ENCODE measurements at regions not wholly inside any gene's neighbourhood (a gene's known extent, or its start where the extent isn't known, plus 50 kb on each side); places are given as distances from the start of the nearest gene placed in this dataset.

DNA sequence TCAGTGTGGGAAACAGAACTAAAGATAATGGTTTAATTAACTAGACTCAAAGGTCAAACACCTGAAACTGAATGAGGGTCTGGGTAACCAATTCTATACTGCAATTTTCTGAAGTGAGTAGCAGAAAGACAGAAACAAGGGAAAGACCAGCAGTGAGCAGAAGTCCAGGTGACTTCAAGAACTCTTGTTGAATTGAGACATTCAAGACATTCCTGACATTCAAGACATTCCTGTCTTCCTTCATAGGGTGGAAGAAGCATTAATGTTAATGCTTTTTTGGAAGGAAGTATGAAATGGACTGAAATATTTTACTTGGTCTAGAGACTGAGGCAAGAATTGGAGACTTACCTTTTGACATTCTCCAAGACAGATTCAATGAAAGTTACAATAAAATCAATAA lies 529.9 kb upstream of the MMS22L start:
- DNase-seq (ENCODE audit: low read depth, low spot score), result no peak

DNA sequence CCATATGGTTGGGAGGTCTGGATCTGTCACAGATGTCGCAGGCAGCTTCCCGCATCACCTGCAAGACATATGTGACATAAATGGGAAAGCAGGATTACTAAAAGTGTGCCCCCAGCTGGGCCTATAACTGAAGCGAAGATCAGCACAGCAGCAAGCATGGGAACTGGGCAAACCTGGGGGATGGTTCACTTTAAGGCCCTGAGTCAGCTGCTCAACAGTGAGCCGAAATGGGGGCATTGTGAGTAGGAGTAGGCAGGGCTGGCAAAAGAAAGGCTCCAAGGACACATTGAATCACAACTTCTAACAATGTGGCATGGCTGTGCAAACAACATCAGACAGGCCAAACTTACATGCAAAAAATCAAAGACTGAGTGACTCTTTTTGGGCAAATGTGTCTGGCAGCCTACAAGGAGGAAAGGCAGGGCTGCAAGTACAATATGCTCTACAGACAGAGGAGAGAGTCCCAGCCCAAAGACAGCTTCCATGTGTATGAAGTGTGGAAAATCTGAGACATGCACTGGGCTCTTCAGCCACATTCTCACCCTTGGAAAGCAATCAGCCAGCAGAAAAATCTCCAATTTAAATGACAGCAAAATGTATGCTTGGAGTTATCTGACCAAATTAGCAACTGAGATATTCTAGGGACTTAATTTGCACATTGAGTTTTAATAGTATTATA lies 531.0 kb upstream of the MMS22L start:
- DNase-seq (ENCODE audit: low read depth, low spot score), result no peak

DNA sequence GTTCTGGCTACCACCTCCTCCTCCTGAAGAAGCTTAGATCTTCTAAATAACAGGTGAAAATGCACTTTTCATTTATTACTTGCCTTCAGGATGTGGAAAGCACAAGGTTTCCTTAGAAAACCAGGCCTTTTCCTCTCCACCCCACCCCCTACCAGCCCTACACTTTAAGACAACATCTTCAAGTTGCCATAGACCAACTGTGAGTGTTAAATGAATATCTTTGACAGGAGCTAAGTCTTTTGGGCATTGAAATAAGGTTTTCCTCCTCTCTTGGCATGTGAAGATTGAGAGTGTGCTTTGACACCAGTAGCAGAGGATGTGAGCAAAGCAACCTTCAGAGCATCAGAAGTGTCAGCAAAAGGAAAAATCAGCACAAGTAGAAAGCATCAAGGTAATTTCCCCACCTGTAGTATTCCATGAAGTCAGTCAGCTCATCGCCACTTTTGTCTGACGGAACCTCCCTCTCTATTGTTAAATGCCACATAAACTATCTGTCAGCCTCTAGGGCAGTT lies 532.3 kb upstream of the MMS22L start:
- DNase-seq (ENCODE audit: low read depth, low spot score), result no peak

DNA sequence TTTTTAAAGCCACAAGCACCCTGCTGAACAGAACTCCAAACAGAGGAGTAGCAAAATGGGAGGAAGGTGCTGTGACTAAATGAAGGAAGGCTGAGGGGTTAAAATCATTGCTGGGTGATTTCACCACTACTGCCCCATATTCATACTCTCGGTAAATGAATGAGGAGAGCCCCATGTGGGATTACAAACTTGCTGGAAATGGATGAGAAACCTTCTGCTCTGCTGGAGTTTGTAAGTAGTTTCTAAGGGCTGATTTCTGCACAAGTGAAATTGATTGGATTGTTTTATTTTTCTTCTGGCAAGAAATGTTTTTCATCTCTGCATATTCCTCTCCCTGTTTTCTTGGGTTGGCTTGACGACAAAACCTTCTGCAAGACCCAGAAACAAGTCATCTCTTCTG lies 533.5 kb upstream of the MMS22L start:
- DNase-seq (ENCODE audit: low read depth, low spot score), result no peak

DNA sequence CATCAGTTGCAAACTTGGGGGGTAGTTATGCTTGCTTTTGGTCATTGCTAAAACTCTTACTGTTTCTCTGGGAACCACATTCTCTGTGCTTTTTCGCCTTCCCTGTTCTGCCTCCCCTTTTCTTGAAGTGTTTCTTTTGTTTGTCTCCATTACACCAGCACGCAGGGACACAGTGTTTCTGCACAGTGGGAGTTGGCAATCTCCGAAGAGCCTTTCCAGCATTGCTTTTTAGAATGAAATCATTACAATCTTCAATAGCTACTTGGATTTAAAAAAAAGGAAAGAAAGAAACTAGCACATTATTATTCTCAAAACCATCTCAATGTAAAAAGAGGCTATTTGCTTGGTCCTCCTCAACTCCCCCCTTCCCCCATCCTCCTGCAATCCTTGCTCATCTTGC lies 536.7 kb upstream of the MMS22L start:
- no peak for DNase-seq (ENCODE audit: low read depth, low spot score)

DNA sequence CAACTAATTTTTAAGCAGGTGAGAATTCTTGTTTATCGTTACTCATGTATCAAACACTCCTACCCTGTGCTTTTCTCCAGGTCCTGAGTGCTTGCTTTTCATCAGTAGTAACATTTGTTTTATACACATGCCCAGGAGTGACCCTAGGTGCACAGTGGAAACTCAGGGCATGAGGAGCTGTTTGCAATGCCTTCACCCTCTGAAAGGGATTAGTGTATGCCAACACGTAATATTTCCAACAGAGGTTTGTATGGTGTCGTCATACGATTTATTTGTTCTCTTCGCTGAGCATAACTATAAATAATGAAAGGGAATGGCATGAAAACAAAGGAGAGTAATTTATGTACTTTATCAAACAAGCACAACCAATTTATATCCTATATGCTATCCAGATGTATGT lies 537.4 kb upstream of the MMS22L start:
- no peak for DNase-seq (ENCODE audit: low read depth, low spot score)

DNA sequence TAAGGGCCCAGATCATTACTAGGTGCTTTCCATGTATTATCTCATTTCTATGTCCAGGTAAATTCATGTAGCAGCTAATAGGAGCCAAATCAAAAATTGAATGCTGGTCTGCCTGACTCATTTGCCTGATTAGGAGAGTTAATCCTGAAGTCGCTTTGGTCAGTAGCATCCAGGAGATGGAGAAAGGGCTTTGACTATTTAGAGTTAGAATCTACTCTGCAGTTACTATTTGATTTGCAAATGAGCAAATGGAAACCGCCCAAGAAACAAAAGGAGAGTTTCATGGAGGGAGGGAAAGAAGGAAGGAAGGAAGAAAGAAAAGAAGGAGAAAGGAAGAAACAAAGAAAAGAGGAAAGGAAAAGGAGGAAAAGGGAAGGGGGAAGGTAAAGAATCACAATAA lies 539.6 kb upstream of the MMS22L start:
- DNase-seq (ENCODE audit: low read depth, low spot score), result no peak

DNA sequence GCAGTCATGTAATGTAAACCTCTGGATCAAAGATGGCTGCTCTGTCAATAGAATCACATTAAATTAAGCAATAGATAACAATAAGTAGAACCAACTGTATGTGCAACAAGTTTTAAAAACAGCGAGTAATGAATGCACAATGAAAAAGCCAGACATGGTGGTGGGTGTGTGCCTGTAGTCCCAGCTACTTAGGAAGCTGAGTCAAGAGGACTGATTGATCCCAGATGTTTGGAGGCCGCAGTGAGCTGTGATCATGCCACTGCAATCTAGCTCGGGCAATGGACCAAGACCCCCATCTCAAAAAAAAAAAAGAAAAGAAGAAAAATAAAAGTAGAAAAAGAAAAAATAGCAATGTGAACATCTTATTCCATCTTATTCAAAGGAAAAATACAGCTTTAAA lies 558.7 kb upstream of the MMS22L start:
- DNase-seq (ENCODE audit: low read depth, low spot score), result no peak

DNA sequence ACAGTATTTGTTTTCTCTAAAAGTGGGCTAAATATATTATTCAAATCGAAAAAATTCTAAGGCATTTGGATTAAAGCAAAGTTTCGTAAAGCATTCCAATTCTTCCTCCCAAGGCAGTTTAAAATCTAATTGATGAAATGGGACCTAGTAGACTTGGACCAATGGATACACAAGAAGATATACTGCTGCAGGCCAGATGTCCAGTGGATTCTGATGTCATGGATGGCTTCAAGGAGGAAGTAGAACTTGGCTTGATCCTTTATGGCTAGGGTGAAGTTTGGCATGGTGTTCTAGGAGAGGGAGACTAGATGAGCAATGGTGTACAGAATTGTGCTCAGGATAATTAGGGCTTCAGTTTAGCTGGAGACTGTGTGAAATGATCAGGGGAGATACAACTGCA lies 559.5 kb upstream of the MMS22L start:
- DNase-seq (ENCODE audit: low read depth, low spot score), result no peak

DNA sequence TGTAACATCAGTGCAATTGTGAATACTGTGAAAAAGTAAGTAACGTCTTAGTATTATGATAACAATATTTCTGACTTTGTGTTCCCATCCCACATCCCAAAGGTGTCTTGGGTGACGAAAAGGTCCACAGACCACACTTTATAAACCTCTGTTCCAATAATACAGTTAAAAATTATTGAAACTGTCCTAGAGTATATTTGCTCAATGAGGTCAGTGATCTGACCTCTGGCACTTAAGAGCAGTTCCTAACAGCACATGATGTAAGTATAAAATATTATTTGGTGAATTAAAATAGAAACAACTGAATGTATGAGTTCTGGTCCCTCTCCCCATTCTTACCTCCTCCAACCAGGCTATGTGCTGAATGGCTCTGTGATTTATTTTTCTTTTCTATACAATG lies 566.4 kb upstream of the MMS22L start:
- no peak for DNase-seq (ENCODE audit: low read depth, low spot score)

DNA sequence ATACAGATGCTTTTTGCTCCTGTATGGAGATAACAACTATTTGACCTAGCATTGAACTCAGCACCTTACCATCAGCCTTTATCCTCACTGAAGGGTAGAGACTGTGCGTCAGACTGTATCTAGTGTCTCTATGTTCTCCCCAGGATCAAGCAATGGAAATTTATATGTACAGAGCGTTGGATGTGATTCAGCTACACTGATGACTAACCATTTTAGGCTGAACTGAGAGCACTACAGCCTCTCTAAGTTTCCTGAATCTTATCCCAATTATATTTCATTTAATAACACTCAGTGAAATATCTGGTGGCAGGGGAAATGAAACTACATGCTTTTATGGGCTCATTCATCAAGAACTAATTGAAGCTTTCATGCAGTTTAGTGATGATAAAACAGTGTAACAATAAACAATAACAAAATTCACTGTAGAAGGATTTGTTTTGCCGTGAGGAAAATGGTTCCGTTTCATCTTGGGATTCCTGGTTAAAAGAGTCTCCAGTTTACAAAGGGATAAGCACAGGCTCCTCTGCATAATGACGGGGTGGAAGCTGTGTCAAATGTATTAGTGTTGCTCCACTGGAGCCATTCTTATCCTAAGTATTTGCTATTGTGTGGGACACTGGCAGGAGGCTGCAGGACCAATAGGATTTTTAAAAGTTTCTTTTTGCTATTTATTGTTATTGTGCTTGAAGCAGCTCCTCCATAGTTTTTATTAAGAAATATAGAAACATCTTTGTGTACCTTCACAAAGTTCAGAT lies 567.6 kb upstream of the MMS22L start:
- no peak for DNase-seq (ENCODE audit: low read depth, low spot score)

DNA sequence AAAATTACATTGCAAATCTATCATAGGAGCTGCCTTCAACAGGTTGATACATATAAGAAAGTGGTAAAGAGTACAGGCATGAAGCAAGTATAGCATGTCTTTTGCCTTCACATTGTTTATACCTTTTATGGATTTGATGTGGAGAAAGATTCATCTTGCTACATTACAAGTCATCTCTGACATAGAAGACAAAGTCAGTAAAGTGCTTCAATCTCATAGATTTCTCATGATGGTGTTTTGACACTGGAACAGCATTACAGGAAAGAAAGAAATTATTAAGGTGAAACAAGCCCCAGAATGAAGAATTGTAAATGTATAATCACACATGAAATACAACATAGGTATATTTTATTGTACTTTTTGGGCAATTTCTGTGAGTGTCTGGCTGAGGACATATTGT lies 580.7 kb upstream of the MMS22L start:
- no peak for DNase-seq (ENCODE audit: low read depth, low spot score)

DNA sequence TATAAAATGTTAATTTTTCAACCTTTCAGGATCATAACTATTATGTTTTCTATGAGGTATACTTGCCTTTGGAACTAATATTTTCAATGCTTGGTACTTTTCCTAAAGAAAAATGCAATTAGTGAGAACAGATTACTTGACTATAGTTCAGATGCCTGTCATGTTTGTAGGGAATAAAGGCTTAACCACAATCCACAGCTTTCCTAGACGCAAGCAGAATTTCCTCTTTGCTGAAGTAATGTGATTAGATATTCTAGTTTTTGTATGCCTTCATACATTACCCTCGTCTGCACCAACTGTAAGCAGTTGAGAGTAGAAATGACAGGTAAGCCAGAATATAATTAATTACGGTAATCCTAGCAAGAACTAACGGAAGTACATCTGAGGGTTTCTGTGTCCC lies 581.4 kb upstream of the MMS22L start:
- DNase-seq (ENCODE audit: low read depth, low spot score), result no peak

DNA sequence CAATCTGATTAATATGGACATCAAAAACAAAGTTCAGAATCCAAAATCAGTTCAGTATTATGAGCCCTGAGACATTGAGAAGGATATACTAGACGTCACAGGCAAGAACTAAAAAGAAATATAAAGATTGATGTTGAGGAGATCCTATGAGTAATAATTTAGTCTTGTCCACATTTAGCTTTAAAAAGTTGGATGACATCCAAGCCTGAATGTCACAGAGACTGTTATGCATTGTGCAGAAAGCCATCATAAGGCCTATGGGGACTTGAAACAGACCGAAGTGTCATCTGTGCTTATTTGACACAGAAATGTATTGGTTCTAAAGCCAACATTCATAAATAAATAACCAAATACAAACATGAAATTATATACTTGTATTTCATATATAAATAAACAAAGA lies 581.8 kb upstream of the MMS22L start:
- DNase-seq (ENCODE audit: low read depth, low spot score), result no peak

DNA sequence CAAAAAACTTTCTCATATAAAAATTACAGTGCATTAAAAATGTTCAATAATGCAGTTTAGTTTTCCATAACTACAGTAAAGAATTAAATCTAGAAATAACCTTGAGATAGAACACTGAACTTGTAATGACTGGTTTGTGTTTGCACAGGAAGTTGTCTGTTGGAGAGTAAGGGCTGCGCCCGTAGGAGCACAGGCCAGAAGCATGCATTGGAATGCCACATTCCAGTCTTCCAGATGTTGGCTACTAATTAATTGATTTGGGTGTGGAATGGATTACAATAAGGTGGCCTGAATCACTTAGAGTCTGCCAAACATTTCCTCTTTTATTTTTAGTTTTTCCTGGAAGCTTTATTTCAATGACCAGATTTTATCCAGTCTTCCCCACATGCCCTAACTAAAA lies 582.6 kb upstream of the MMS22L start:
- no peak for DNase-seq (ENCODE audit: low read depth, low spot score)

DNA sequence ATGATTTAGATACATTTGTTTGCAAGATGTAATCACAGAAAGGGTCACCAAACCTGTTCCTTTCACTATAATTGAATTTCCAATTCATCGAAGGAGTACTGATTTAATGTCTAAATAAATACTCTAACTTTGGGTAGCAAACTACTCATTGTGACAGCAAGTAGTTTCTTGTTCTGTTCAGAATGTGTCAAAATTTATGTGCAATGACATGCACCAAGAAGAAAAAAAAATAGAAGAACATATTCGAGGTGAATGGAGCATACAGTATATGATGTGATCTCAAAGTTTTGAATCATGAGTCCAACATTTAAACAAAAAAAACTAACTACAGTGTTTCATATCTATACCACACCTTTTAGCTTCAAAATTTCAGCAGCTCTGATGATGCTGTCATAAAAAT lies 583.6 kb upstream of the MMS22L start:
- no peak for DNase-seq (ENCODE audit: low read depth, low spot score)

DNA sequence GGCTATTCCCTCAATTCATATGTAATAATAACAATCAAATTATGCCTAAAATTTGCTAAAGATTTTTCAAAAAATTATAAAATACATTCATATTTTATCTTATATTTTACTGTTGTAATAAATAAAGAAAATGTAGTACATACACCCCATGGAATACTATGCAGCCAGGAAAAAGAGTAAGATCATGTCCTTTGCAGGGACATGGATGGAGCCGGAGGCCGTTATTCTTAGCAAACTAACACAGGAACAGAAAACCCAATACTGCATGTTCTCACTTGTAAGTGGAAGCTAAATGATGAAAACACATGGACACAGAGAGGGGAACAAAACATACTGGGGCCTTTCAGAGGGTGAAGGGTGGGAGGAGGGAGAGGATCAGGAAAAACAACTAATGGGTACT lies 584.2 kb upstream of the MMS22L start:
- no peak for DNase-seq (ENCODE audit: low read depth, low spot score)

DNA sequence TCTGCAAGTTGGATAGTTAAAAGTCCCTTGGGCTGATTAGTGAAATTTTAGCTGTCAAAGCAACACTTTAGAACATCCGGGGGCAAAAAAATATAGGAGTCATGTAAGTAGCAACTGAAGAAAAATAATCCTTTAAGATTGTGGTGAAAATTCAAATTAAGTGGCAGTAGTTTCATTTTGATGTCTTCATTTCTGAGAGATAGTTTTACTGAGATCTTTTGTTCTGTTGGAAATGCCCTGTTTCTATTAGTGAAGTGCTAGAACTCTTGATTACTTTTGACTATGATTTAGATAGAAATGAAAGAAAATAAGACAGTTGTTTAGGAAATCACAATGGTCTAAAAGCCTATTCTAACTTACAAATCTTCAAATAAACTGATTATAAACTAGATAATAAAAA lies 587.3 kb upstream of the MMS22L start:
- no peak for DNase-seq (ENCODE audit: low read depth, low spot score)

DNA sequence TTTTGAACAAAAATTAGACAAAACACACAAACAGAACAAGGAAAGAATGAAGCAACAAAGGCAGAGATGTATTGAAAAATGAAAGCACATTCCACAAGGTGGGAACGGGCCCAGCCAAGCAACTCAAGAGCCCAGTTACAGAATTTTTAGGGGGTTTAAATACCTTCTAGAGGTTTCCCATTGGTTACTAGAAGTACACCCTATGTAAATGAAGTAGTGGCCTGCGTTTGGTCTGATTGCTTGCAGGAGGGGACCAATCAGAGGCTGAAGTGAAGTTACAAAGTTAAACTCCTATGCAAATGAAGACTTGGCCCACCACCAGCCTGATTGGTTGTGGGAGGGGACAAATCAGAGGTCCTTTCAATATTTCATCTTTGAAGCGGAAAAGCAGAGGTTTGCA lies 593.7 kb upstream of the MMS22L start:
- DNase-seq (ENCODE audit: low read depth, low spot score), result no peak

DNA sequence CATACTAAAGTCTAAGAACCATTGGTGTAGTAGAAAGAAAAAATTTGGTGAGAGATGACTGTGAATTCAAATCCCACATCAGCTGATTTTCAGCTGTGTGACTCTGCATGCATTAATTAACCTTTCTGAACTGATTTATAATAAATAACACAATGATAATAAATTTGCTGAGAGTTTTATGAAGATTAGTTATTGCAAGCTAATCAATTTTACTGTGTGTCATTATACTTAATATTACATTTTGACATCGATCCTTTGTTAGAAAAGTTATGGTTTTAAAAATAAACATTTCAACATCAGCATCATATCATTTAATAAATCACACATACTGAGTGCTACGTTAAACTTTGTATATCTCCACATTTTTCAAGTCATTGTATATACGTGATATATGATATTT lies 599.7 kb upstream of the MMS22L start:
- DNase-seq (ENCODE audit: low read depth, low spot score), result no peak

DNA sequence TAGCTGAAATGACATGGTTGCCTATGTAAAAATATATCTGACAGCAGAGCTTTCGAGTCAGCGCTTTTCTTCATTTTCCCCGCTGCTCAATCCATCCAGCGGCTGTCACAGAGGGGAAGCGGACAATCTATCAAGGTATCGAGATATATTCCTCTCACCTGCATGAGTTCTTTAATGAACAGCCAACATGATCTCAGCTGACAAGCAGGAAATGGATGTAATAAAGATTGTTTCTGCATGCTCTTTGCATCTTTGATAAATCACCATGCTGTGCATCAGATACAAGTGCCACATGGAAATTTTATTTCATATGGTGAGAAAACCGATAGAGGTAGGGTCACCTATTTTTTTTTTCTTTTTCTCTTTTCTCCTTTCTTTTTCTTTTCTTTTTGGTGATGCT lies 602.3 kb upstream of the MMS22L start:
- DNase-seq (ENCODE audit: low read depth, low spot score), result no peak

DNA sequence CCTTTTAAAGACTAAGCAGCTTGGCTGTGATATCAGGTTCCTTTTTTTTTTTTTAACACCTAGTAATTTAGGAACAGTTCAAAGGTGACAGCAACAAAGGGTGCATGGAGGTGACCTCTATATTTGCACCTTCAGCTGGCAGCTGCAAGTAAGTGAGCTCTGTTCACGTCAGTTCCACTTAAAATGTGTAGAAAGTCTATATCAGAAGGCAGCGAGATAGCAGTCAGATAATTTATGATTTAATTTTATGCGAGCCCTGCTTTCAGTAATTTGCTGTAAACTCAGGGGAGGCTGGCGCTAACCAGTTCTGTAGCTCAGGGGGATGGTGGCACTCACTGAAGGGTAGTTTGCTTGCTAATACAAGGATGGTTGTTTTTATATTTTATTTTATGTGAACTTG lies 602.8 kb upstream of the MMS22L start:
- DNase-seq (ENCODE audit: low read depth, low spot score), result no peak

DNA sequence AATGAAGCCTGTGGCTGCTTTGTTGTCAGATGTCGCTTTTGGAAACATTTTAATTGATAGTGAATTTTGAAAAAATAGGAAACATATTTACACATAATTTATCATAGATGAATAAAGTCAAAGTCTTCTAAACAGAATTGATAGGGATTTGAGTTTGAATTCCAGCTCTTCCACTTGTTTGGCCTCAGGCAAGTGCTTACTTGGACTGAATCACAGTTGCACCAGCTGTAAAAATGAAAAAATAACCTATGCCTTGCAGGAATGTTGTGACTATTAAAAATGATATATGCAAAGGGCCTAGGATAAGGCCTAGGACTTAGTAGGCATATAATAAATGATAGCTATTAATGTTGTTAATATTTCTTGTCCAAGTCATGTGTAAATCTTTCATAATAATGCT lies 618.5 kb upstream of the MMS22L start:
- no peak for DNase-seq (ENCODE audit: low read depth, low spot score)

DNA sequence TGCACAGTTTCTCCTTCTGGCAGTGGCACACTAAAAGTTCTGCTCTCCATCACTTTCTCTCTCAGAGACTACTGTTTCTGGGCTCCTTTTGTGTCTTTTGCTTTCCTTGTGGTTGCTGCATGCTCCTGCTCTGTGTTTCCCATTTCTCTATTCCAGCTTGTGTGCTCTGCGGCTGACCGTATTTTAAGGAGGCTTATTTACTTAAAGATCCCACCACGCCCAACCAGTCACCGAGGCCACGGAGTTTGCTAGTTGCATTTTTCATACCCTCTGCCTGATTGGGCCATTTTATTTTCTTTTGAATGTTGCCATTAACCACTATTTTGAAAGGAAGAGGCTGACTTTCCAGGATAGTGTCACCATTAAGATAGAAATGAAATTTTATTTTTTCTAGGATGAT lies 626.4 kb upstream of the MMS22L start:
- no peak for DNase-seq (ENCODE audit: low read depth, low spot score)

All from brain pericyte (primary cell).